ENCODE measurements at regions not wholly inside any gene's neighbourhood (a gene's known extent, or its start where the extent isn't known, plus 50 kb on each side); places are given as distances from the start of the nearest gene placed in this dataset.

- DNase-seq (ENCODE audit: low spot score), result no peak
- intact Hi-C loops (cut with DNase I), result no loop called here
These were observed 56.2 kb upstream of the NPY start for GRCh38 chr7:24227603-24228359.

GRCh38 chr7:24229481-24230226 lies 54.3 kb upstream of the NPY start:
- no peak for DNase-seq (ENCODE audit: low spot score)
- intact Hi-C loops (cut with DNase I), result no loop called here

DNA sequence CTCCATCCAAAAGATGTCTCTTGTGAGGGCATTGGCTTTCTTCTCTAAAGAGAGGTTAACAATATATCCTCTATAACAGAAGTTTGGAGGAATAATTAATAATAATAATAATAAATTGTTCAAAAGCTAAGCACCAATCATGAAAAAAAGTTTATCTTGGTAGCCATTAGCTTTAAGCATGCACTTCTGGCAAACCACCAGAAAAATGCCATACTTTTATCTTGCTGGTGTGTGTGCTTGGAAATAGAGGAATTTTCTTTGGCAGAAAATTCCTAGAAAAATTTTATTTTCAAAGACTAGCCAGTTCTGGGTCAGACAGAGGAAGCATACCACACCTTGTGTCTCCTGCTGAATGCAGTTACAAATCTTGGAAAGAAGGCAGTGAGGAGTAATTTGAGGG lies 52.5 kb upstream of the NPY start:
- DNase-seq (ENCODE audit: low spot score), result no peak
- intact Hi-C loops (cut with DNase I), result no loop called here

DNA sequence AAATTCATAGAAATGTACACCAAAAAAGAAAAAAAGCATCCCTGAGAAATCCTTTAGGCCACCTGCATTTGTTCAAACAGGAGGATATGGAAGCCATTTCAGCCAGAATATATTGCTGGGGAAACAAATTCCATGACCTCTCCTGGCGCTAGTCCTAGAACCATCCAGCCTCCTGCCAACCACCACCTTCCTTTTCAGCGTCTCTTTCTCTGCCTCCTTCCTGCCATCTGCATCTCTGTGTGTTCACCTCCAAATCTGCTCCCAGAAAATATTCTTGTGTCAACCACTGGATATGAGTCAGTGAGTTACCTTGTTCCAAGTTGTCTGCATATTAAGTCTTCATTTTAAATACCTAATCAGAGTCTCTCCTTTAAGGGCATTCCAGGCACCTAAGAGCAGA lies 50.6 kb upstream of the NPY start:
- no peak for DNase-seq (ENCODE audit: low spot score)
- intact Hi-C loops (cut with DNase I), result no loop called here

All from posterior vena cava (tissue), 2 donors.